ENCODE measurements at regions not wholly inside any gene's neighbourhood (a gene's known extent, or its start where the extent isn't known, plus 50 kb on each side); places are given as distances from the start of the nearest gene placed in this dataset.

DNA sequence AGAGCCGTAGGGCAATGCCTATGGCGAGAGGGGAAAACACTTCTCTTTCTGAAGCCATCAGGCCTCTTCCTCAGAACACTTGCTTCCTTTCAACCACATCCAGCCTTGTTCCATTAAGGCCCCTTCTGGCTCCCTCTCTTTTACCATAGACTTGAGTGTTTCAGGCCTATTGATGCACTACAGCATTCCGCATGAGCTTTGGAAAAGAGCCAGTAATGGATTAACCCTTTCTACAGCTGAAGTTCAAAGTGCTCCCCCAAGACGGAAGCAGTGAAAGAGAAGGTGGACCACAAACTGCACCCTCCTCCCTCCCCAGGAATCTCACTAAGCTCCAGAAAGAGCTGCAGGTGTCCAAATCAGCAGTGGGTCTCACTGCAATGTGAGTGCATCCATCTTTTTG lies 102.7 kb upstream of the C7orf33 start:
- TF ChIP-seq POLR2A (IDR thresholded peaks at IDR 0.05; ENCODE audit: low read length): no peak
- TF ChIP-seq GATA1 (IDR thresholded peaks at IDR 0.05; ENCODE audit: low read depth, low read length): no peak

Data from erythroblast (primary cell).